IMR-90 (cell line): ENCODE measurements at regions not wholly inside any gene's neighbourhood (a gene's known extent, or its start where the extent isn't known, plus 50 kb on each side); places are given as distances from the start of the nearest gene placed in this dataset.

Experiments used
- CEBPB ChIP-seq: IDR thresholded peaks from 2 replicates; pipeline ENCODE4 v1.6.1; 2012; ENCODE audit warnings: low read depth, low read length, improper control_type of control experiment
- MXI1 ChIP-seq: IDR thresholded peaks from 2 replicates; pipeline ENCODE4 v1.6.1; 2012; ENCODE audit warnings: low read depth, mild to moderate bottlenecking, low read length, moderate library complexity, borderline replicate concordance
- POLR2A ChIP-seq: IDR thresholded peaks from 2 replicates; pipeline ENCODE4 v1.6.1; 2012; ENCODE audit warnings: mild to moderate bottlenecking, low read depth, low read length
- RAD21 ChIP-seq: IDR thresholded peaks from 2 replicates; pipeline ENCODE4 v1.6.1; 2012; ENCODE audit warnings: low read length, improper control_type of control experiment
- RFX5 ChIP-seq: IDR thresholded peaks from 2 replicates; pipeline ENCODE4 v1.8.0; 2012; ENCODE audit warnings: low read depth, mild to moderate bottlenecking, low read length, moderate library complexity
- USF2 ChIP-seq: fragments of 150-350 bp; IDR thresholded peaks from 2 replicates; pipeline ENCODE4 v1.6.1; 2017; ENCODE audit warnings: mild to moderate bottlenecking, antibody characterized with exemption, low read length, low read depth
- TF ChIP-seq, protein P1 (sequence below): conservative IDR thresholded peaks from 2 replicates; pipeline ENCODE4 v1.5.1; 2012; ENCODE audit warnings: mild to moderate bottlenecking, low read depth, low read length, improper control_type of control experiment

DNA sequence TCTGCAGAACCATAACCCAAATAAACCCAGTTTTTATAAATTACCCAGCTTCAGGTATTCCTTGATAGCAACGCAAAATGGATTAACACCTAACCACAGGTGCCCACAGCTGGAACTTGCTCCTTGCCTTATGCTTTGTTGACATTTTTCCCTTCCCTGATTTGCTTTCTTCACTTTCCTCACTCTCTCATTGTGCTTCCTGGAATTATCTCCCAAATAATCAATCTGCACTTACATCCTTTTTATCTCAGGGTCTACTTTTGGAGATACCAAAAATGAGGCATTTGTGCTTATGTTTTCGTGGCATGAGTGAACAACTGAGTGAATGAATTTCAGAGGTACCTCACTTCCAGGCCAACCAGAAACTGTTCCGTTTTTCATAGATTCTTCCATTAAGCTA lies 374.3 kb downstream of the DOK5 start:
- TF ChIP-seq, protein P1, sequence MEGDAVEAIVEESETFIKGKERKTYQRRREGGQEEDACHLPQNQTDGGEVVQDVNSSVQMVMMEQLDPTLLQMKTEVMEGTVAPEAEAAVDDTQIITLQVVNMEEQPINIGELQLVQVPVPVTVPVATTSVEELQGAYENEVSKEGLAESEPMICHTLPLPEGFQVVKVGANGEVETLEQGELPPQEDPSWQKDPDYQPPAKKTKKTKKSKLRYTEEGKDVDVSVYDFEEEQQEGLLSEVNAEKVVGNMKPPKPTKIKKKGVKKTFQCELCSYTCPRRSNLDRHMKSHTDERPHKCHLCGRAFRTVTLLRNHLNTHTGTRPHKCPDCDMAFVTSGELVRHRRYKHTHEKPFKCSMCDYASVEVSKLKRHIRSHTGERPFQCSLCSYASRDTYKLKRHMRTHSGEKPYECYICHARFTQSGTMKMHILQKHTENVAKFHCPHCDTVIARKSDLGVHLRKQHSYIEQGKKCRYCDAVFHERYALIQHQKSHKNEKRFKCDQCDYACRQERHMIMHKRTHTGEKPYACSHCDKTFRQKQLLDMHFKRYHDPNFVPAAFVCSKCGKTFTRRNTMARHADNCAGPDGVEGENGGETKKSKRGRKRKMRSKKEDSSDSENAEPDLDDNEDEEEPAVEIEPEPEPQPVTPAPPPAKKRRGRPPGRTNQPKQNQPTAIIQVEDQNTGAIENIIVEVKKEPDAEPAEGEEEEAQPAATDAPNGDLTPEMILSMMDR, result no peak
- no peak for TF ChIP-seq POLR2A
- no peak for TF ChIP-seq USF2
- TF ChIP-seq MXI1, result no peak
- TF ChIP-seq RAD21, result no peak
- TF ChIP-seq RFX5, result no peak
- TF ChIP-seq CEBPB, result no peak
